Lower leg skin (tissue), 3 donors: ENCODE measurements at regions not wholly inside any gene's neighbourhood (a gene's known extent, or its start where the extent isn't known, plus 50 kb on each side); places are given as distances from the start of the nearest gene placed in this dataset.

Experiments
- POLR2A ChIP-seq, 2 donors: fragments of 450-650 bp; IDR thresholded peaks; one replicate each; pipeline ENCODE4 v1.6.1; 2016 to 2017; ENCODE audit warnings: antibody characterized with exemption in 2 of 2, mild to moderate bottlenecking in 1 of 2, moderate library complexity in 1 of 2
- TF ChIP-seq, protein P1 (sequence below), 3 donors: fragments of 450-650 bp; IDR thresholded peaks; one replicate each; pipeline ENCODE4 v1.5.1; 2016; ENCODE audit warnings: antibody characterized with exemption in 3 of 3, mild to moderate bottlenecking in 3 of 3, moderate library complexity in 2 of 3

DNA sequence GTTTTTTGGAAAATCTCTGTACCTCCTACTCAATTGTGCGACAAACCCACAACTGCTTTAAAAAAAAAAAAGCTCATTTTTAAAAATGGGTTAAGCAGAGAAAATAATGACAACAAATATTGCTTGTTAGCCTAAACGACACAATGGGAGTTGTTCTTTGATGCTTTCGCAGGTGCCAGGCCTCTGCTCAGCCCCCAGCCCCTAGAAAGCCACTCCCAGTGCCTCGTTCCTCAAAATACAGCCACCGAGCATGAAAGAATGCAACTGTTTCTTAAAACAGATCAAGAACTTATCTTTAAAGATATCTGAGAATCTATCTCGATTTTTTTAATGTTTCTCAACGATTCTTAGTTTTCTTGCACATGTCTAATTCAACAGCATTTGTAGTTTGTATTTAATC is 85.2 kb upstream of the PFKP start:
- no peak for TF ChIP-seq POLR2A (IDR thresholded peaks at IDR 0.05)
- TF ChIP-seq, protein P1, sequence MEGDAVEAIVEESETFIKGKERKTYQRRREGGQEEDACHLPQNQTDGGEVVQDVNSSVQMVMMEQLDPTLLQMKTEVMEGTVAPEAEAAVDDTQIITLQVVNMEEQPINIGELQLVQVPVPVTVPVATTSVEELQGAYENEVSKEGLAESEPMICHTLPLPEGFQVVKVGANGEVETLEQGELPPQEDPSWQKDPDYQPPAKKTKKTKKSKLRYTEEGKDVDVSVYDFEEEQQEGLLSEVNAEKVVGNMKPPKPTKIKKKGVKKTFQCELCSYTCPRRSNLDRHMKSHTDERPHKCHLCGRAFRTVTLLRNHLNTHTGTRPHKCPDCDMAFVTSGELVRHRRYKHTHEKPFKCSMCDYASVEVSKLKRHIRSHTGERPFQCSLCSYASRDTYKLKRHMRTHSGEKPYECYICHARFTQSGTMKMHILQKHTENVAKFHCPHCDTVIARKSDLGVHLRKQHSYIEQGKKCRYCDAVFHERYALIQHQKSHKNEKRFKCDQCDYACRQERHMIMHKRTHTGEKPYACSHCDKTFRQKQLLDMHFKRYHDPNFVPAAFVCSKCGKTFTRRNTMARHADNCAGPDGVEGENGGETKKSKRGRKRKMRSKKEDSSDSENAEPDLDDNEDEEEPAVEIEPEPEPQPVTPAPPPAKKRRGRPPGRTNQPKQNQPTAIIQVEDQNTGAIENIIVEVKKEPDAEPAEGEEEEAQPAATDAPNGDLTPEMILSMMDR (IDR thresholded peaks at IDR 0.05): no peak
